ENCODE measurements at regions not wholly inside any gene's neighbourhood (a gene's known extent, or its start where the extent isn't known, plus 50 kb on each side); places are given as distances from the start of the nearest gene placed in this dataset.

- TF ChIP-seq CTCF (IDR thresholded peaks at IDR 0.05; ENCODE audit: low read depth, low read length): no peak
- Histone ChIP-seq H3K27me3 (ENCODE audit: insufficient read depth, low read depth, severe bottlenecking) (peaks cover 75% of the 10 kb centered on the region), H3K27ac (no peak overlapping the region), H3K4me3 (ENCODE audit: low read depth, low read length) (no peak overlapping the region), H3K36me3 (no peaks in the 10 kb centered on the region), H3K9me3 (ENCODE audit: severe bottlenecking) (no peaks in the 10 kb centered on the region)
- no peak for DNase-seq
These were observed 142.8 kb upstream of the RAI2 start for GRCh38 chrX:18003876-18004275.

- Histone ChIP-seq H3K27ac (no peak overlapping the region), H3K4me3 (ENCODE audit: low read depth, low read length) (no peak overlapping the region), H3K27me3 (ENCODE audit: insufficient read depth, low read depth, severe bottlenecking) (peaks cover 74% of the 10 kb centered on the region), H3K9me3 (ENCODE audit: severe bottlenecking) (no peaks in the 10 kb centered on the region), H3K36me3 (no peaks in the 10 kb centered on the region)
- TF ChIP-seq CTCF (IDR thresholded peaks at IDR 0.05; ENCODE audit: low read depth, low read length): no peak
- DNase-seq: no peak
These were observed 141.7 kb upstream of the RAI2 start for GRCh38 chrX:18002791-18003190.

GRCh38 chrX:17994429-17994828 is 133.3 kb upstream of the RAI2 start:
- H3K36me3 ChIP-seq: no peaks in the 10 kb centered on the region
- no peak for DNase-seq
- H3K27ac ChIP-seq: no peak overlapping the region
- no peak for TF ChIP-seq CTCF (IDR thresholded peaks at IDR 0.05; ENCODE audit: low read depth, low read length)
- H3K27me3 ChIP-seq (ENCODE audit: insufficient read depth, low read depth, severe bottlenecking): peaks cover 53% of the 10 kb centered on the region
- no peak overlapping the region for H3K4me3 ChIP-seq (ENCODE audit: low read depth, low read length)
- no peaks in the 10 kb centered on the region for H3K9me3 ChIP-seq (ENCODE audit: severe bottlenecking)

- no peaks in the 10 kb centered on the region for H3K36me3 ChIP-seq
- peaks cover 49% of the 10 kb centered on the region for H3K27me3 ChIP-seq (ENCODE audit: insufficient read depth, low read depth, severe bottlenecking)
- H3K4me3 ChIP-seq (ENCODE audit: low read depth, low read length): no peak overlapping the region
- H3K9me3 ChIP-seq (ENCODE audit: severe bottlenecking): no peaks in the 10 kb centered on the region
- DNase-seq: no peak
- H3K27ac ChIP-seq: no peak overlapping the region
- TF ChIP-seq CTCF (IDR thresholded peaks at IDR 0.05; ENCODE audit: low read depth, low read length): no peak
These were observed 132.0 kb upstream of the RAI2 start for GRCh38 chrX:17993062-17993461.

- no peak for TF ChIP-seq CTCF (IDR thresholded peaks at IDR 0.05; ENCODE audit: low read depth, low read length)
- Histone ChIP-seq H3K27ac (no peak overlapping the region), H3K9me3 (ENCODE audit: severe bottlenecking) (no peaks in the 10 kb centered on the region), H3K36me3 (no peaks in the 10 kb centered on the region), H3K4me3 (ENCODE audit: low read depth, low read length) (no peak overlapping the region), H3K27me3 (ENCODE audit: insufficient read depth, low read depth, severe bottlenecking) (peaks cover 47% of the 10 kb centered on the region)
- no peak for DNase-seq
These were observed 129.4 kb upstream of the RAI2 start for GRCh38 chrX:17990532-17990931.

GRCh38 chrX:17987783-17988182 is 126.7 kb upstream of the RAI2 start:
- no peak for TF ChIP-seq CTCF (IDR thresholded peaks at IDR 0.05; ENCODE audit: low read depth, low read length)
- Histone ChIP-seq H3K36me3 (no peaks in the 10 kb centered on the region), H3K4me3 (ENCODE audit: low read depth, low read length) (no peak overlapping the region), H3K27me3 (ENCODE audit: insufficient read depth, low read depth, severe bottlenecking) (peaks cover 48% of the 10 kb centered on the region), H3K9me3 (ENCODE audit: severe bottlenecking) (no peaks in the 10 kb centered on the region), H3K27ac (no peak overlapping the region)
- DNase-seq: no peak

All from WERI-Rb-1 (cell line).